ENCODE measurements at regions not wholly inside any gene's neighbourhood (a gene's known extent, or its start where the extent isn't known, plus 50 kb on each side); places are given as distances from the start of the nearest gene placed in this dataset.

DNA sequence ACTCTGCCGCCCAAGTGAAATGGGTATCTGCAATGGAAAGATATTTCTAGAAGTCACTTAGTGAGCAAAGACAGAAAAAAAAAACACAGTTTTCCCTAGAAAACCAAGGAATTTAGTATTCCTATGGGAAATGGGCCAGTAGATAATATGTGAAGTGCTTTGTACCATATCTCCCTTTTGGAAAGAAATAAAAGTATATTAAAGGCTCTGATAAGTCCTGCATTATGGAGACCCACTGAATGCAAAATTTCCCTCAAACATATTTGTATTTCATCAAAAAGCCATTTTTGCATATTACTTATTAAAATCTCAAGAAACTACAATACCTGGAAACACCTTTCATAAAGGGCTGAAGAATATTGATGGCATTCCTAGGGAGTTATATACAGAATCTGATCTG lies 51.6 kb upstream of the DYNLRB2 start:
- H3K4me1 Mint-ChIP-seq (ENCODE audit: low read depth in 2 of 2) = no peaks in the 10 kb centered on the region
- peaks cover 13 to 35% of the 10 kb centered on the region in 2 donors for H3K27me3 Mint-ChIP-seq
- no peaks in the 10 kb centered on the region for H3K9me3 Mint-ChIP-seq
- ATAC-seq (no peak), DNase-seq (ENCODE audit: low spot score) (no peak)
- H3K4me3 Mint-ChIP-seq = no peak overlapping the region
- no peaks in the 10 kb centered on the region for H3K36me3 Mint-ChIP-seq
- H3K27ac Mint-ChIP-seq = no peak overlapping the region

DNA sequence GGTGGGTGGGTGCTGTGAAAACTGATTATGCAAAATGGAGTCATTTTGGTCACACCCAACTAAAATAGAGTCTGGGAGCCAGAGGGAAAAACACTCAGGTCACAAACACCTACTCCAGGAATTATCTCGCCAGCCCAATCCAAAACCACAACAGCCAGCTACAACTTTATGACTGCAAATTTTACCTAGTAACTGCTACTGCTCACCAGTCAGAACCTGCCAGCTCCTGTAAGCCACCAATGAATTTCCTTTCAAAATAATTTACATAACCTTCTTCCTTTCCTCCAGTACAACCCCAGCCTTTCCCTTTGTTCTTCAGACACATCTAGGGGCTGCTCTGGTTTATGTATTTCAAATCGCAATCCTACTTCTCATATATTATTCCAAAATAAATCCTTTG lies 52.6 kb upstream of the DYNLRB2 start:
- H3K27ac Mint-ChIP-seq = no peak overlapping the region
- ATAC-seq (no peak), DNase-seq (ENCODE audit: low spot score) (no peak)
- H3K4me1 Mint-ChIP-seq (ENCODE audit: low read depth in 2 of 2) = no peaks in the 10 kb centered on the region
- peaks cover 15 to 38% of the 10 kb centered on the region in 2 donors for H3K27me3 Mint-ChIP-seq
- H3K4me3 Mint-ChIP-seq = no peak overlapping the region
- no peaks in the 10 kb centered on the region for H3K36me3 Mint-ChIP-seq
- H3K9me3 Mint-ChIP-seq = no peaks in the 10 kb centered on the region

DNA sequence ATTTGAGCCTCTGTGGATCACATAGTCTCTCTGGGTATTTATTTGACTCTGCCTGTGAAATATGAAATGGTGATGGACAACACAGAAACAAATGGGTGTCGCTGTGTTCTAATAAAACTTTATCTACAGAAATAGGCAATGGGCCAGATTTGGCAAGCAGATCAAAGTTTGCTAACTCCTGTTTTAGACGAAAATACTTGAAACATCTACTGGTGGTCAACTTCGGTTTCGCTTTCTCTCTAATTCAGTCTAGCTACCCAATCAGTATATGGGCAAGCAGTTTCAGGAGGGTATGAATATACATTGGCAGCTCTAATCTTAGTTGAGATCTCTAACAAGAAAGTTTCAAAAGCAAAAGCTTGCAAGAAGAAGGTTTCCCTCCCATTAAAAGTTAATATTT lies 60.1 kb upstream of the DYNLRB2 start:
- peaks cover 19 to 25% of the 10 kb centered on the region in 2 donors for H3K27me3 Mint-ChIP-seq
- H3K27ac Mint-ChIP-seq = no peak overlapping the region
- H3K9me3 Mint-ChIP-seq = no peaks in the 10 kb centered on the region
- DNase-seq (ENCODE audit: low spot score) = no peak
- no peaks in the 10 kb centered on the region for H3K4me1 Mint-ChIP-seq (ENCODE audit: low read depth in 2 of 2)
- no peaks in the 10 kb centered on the region for H3K36me3 Mint-ChIP-seq
- ATAC-seq = no peak
- H3K4me3 Mint-ChIP-seq = no peak overlapping the region

DNA sequence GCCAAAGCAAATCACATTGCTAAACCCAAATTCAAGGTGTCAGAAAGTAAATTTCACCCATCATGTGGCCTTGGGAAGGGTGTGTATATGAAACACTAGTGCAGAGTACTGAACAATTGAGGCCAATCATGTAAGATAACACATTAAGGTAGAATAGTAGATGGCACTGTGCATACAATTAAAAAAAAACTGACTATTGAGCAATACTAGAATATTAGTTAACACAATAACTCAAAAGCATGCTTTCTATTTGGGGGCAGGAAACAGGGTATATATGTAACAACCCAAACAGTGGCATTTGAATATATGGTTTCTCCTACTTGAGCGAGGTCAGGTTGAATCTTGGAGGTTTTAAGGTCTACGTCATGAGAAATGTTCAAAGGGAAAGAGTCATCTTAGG lies 63.0 kb upstream of the DYNLRB2 start:
- Mint-ChIP-seq H3K27me3 (peaks cover 9 to 19% of the 10 kb centered on the region in 2 donors), H3K36me3 (no peaks in the 10 kb centered on the region), H3K9me3 (no peaks in the 10 kb centered on the region), H3K4me3 (no peak overlapping the region), H3K4me1 (ENCODE audit: low read depth in 2 of 2) (no peaks in the 10 kb centered on the region), H3K27ac (no peak overlapping the region)
- DNase-seq (ENCODE audit: low spot score) (no peak), ATAC-seq (no peak)

DNA sequence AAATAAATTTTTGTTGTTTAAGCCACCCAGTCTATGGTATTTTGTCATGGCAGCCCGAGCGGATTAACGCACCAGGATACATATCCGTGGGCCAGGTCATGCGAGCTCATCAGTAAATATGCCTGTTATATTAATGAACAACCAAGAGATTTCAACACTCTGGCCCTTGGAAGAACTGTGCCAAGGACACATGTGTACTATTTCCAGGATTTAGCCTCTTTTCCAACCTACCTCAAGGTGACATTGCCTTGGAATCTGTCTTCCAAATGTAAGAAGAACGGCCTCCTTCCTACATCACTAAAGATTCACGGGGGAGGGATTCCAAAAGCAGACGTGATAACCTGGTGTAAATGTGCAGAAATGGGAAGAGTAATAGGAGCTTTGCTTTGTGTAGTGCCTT lies 72.8 kb upstream of the DYNLRB2 start:
- Mint-ChIP-seq H3K27ac (no peak overlapping the region), H3K9me3 (no peaks in the 10 kb centered on the region), H3K27me3 (peaks cover 11 to 52% of the 10 kb centered on the region in 2 donors), H3K4me3 (no peak overlapping the region), H3K4me1 (ENCODE audit: low read depth in 2 of 2) (peaks cover 0 to 4% of the 10 kb centered on the region in 2 donors), H3K36me3 (no peaks in the 10 kb centered on the region)
- DNase-seq (ENCODE audit: low spot score) = no peak
- ATAC-seq = no peak

DNA sequence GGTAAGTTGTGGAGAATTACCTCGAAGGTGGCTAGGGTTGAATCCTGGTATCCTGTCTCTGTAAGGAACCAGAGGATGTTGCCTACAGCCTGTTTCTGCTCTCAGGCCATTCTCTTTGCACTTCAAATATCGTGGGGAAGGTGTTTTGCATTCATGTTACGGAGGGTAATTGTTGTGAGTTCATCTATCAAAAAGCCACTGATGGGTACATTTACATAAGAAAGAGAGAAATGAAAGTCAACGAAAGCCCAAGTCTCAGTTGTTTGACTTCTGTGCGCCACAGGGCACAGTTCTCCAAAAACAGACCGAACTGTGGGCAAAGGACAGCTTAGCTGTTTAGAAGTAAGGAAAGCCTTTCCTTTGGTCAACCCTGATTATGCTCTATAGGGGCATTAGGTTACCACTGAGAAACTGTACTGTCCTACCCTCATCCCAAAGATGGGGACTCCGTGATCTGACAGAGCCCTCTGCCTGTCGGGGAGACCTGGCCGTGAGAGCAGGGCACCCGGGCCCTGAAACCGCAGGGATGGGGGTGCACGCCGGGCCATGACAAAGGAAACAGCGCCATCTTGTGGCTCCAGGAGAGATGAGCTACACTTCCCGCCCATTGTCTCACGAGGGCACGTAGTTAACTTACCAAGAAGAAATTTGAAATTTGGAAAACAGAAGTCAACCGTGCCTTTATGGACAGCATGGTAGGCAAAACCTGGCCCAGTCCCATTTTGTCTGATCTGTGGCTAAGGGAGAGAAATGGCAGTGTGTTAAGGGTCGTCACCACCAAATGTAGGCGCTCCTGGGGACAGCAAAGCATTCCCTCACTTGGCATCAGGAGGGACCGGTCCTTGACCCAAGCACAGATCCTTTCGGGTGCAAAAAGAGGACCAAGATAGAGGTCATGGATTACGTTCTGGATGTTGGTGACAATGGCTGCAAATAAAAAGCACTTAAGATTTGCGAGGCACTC lies 74.5 kb upstream of the DYNLRB2 start:
- Mint-ChIP-seq H3K36me3 (no peaks in the 10 kb centered on the region), H3K27ac (no peak overlapping the region), H3K9me3 (no peaks in the 10 kb centered on the region), H3K27me3 (peaks cover 11 to 56% of the 10 kb centered on the region in 2 donors), H3K4me3 (no peak overlapping the region), H3K4me1 (ENCODE audit: low read depth in 2 of 2) (peaks cover 0 to 4% of the 10 kb centered on the region in 2 donors)
- peak; percentile 44 to 58 for ATAC-seq
- DNase-seq (ENCODE audit: low spot score) = peak; percentile 63

DNA sequence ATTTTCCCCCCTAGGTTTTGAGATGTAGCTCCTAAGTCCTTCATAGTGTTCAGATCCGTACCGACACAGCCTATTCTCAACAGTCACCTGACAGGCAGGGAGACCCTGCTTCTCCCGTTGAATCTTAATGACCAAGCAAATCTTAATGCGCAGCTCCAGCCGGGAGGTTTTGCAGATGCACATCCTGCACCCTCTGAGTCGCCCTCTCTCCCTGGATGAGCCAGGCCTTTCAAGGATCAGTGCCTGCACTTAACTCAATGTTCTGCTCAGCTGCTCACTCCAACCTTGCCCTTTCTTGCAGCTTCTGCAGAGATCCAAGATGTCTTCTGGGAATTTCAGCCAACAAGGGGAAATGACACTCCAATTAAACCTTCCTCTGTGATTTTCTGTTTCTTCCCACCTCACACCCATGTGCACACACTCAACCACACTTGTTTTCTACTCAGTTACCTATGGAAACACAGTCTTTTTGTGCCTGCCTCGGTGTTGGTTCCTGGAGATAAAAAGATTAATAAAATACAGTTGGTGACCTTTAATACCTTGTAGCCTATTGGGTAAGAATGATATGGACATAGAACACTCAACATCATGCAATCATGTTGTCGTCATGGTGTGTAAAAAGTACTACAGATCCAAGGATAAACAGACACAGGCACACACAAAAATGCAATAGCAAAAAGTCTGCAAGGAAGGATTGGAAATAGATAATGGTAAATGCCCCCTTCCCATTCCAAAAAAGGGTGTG lies 76.9 kb upstream of the DYNLRB2 start:
- H3K27ac Mint-ChIP-seq = no peak overlapping the region
- H3K4me3 Mint-ChIP-seq = no peak overlapping the region
- H3K4me1 Mint-ChIP-seq (ENCODE audit: low read depth in 2 of 2) = peaks cover 0 to 4% of the 10 kb centered on the region in 2 donors
- H3K9me3 Mint-ChIP-seq = no peaks in the 10 kb centered on the region
- H3K36me3 Mint-ChIP-seq = no peaks in the 10 kb centered on the region
- no peak for ATAC-seq
- no peak for DNase-seq (ENCODE audit: low spot score)
- peaks cover 15 to 48% of the 10 kb centered on the region in 2 donors for H3K27me3 Mint-ChIP-seq

DNA sequence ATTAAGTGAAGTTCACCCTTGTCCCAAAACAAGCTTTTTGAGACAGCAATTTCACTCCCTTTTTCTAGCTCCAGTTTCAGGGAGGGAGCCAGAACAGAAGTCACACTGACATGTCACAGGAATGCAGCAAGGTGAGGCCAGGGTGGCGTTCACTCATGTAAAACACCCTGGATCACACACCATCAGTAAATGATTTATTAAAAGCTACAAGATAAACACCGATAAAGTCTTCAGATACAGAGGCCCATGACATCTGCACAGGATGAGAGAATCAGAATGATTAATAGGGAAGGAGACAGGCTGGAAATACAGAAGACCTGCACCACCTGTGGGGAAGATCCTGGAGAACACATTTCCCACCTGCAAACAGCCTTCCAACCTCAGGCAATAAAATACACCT lies 77.5 kb upstream of the DYNLRB2 start:
- H3K4me3 Mint-ChIP-seq = no peak overlapping the region
- no peaks in the 10 kb centered on the region for H3K36me3 Mint-ChIP-seq
- H3K4me1 Mint-ChIP-seq (ENCODE audit: low read depth in 2 of 2) = peaks cover 0 to 4% of the 10 kb centered on the region in 2 donors
- no peak overlapping the region for H3K27ac Mint-ChIP-seq
- no peak for ATAC-seq
- no peak for DNase-seq (ENCODE audit: low spot score)
- no peaks in the 10 kb centered on the region for H3K9me3 Mint-ChIP-seq
- H3K27me3 Mint-ChIP-seq = peaks cover 12 to 44% of the 10 kb centered on the region in 2 donors

DNA sequence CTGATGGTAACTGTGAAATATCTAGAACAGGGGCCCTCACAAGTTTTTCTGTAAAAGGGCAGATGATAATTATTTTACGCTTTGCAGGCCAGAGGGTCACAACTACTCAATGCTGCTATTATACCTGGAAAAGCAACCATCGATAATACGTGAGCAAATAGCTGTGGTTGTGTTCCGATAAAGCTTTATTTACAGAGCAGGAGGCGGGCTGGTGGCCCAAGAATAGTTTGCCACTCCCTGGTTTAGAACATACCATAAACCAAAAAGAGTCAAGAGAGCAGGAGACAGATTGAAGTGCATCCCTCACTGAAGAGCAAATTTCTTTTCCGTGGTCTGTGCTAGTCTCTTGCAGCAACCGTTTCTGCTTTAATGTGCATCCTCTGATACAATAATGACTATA lies 77.9 kb upstream of the DYNLRB2 start:
- ATAC-seq (no peak), DNase-seq (ENCODE audit: low spot score) (no peak)
- no peak overlapping the region for H3K4me3 Mint-ChIP-seq
- no peaks in the 10 kb centered on the region for H3K9me3 Mint-ChIP-seq
- peaks cover 0 to 4% of the 10 kb centered on the region in 2 donors for H3K4me1 Mint-ChIP-seq (ENCODE audit: low read depth in 2 of 2)
- H3K27me3 Mint-ChIP-seq = peaks cover 11 to 44% of the 10 kb centered on the region in 2 donors
- H3K27ac Mint-ChIP-seq = no peak overlapping the region
- no peaks in the 10 kb centered on the region for H3K36me3 Mint-ChIP-seq

DNA sequence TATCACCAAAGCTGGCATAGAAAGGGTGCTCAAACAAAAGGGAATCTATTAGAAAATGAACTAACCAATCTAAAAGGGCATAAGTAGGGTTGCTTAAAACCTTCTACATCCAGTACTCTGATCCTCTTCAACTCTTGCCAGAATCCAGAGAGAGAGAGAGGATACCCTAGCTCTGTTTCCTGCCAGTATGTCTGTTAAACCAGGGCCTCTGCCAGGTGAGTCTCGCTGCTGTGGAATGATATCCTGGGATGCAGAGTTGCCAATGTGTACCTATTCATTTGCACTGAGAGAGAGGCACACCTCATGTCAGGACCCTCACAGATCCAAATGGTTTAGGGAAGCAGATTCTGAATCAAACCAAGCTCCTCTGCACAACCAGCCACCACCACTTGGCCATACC lies 79.8 kb upstream of the DYNLRB2 start:
- no peak for DNase-seq (ENCODE audit: low spot score)
- H3K4me1 Mint-ChIP-seq (ENCODE audit: low read depth in 2 of 2) = no peaks in the 10 kb centered on the region

DNA sequence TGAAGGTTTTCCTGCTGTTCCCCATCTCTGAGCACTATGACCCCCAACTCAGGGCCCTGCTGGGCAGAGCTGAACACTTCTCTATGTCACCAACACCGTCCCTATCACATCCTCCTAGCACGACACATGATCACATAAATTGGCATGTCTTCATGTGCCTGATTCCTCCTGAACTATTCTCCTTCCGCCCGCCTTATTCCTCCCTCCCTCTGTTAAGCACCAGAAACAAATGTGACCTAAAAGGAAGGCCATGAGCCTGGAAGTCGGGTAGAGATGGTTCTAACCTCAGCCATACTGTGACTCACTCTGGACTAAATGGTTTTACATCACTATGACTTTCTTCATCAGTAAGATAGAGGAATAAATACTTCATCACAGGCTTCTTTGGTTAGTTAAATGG lies 80.8 kb upstream of the DYNLRB2 start:
- H3K4me3 Mint-ChIP-seq = no peak overlapping the region
- H3K4me1 Mint-ChIP-seq (ENCODE audit: low read depth in 2 of 2) = no peaks in the 10 kb centered on the region
- DNase-seq (ENCODE audit: low spot score) = no peak
- no peak overlapping the region for H3K27ac Mint-ChIP-seq
- H3K27me3 Mint-ChIP-seq = peaks cover 14 to 46% of the 10 kb centered on the region in 2 donors
- no peaks in the 10 kb centered on the region for H3K9me3 Mint-ChIP-seq
- no peaks in the 10 kb centered on the region for H3K36me3 Mint-ChIP-seq
- ATAC-seq = no peak

More for the DNA sequence above, 79.8 kb upstream of the DYNLRB2 start:
- H3K9me3 Mint-ChIP-seq = no peaks in the 10 kb centered on the region
- no peak for ATAC-seq
- H3K27ac Mint-ChIP-seq = no peak overlapping the region
- no peak overlapping the region for H3K4me3 Mint-ChIP-seq
- no peaks in the 10 kb centered on the region for H3K36me3 Mint-ChIP-seq
- H3K27me3 Mint-ChIP-seq = peaks cover 14 to 49% of the 10 kb centered on the region in 2 donors

DNA sequence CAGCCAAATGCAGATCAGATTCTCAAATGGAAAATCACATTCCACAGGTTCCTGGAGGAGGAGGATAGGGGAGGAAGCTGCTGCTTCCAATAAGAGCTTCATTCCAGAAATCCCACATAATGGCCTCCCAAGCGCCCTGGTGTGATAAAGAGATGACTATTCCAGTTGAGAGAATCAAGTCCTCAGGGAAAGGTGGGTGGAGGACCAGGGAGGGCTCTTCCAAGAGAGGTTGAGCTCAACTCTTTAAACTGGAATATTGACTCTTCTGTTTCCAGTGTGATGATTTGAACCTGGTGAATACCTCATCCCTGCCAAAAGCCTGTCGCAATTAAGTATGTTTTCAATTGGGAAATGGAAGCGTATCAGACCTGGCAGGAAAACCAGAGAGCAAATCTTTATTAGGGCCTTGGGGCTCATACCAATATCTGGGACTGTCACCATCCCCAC lies 81.4 kb upstream of the DYNLRB2 start:
- H3K4me1 Mint-ChIP-seq (ENCODE audit: low read depth in 2 of 2) = no peaks in the 10 kb centered on the region
- no peaks in the 10 kb centered on the region for H3K9me3 Mint-ChIP-seq
- peaks cover 12 to 44% of the 10 kb centered on the region in 2 donors for H3K27me3 Mint-ChIP-seq
- no peaks in the 10 kb centered on the region for H3K36me3 Mint-ChIP-seq
- ATAC-seq (no peak), DNase-seq (ENCODE audit: low spot score) (no peak)
- H3K4me3 Mint-ChIP-seq = no peak overlapping the region
- no peak overlapping the region for H3K27ac Mint-ChIP-seq

DNA sequence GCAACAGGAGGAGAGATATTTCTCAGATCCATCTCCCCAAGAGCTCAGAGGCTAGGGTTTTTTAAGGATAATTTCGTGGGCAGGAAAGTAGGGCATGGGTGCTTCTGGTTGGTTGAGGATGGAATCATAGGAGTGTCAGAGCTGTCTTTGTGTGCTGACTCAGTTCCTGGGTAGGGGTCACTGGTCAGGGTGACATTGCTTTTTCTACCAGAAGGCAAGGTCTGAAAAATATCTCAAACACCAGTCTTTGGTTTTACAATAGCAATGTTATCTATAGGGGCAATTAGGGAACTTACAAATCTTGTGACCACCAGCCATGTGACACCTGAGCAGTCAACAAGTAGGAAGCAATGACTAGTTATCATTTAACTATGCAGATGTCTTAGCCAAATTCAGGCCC lies 82.9 kb upstream of the DYNLRB2 start:
- H3K27ac Mint-ChIP-seq = no peak overlapping the region

DNA sequence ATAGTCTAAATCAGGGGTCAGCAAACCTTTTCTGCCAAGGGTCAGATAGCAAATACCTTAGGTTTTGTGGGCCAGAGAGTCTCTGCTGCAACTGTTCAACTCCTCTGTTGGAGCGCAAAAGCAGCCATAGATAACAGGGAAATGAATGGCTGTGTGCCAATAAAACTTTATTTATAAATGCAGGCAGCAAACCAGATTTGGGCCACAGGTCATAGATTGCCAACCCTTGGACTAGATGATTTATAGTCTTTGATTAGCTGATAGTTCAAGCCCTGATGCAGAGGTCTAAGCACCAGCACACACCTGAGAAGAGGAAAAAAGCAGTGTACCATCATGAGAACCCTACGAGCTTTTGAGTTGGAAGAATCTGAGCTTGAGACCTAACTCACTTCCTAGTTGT lies 86.0 kb upstream of the DYNLRB2 start:
- Mint-ChIP-seq H3K4me1 (ENCODE audit: low read depth in 2 of 2) (no peaks in the 10 kb centered on the region), H3K27ac (no peak overlapping the region), H3K4me3 (no peak overlapping the region), H3K9me3 (no peaks in the 10 kb centered on the region), H3K27me3 (peaks cover 6 to 25% of the 10 kb centered on the region in 2 donors), H3K36me3 (no peaks in the 10 kb centered on the region)
- no peak for DNase-seq (ENCODE audit: low spot score)
- ATAC-seq = no peak

More for the DNA sequence above, 82.9 kb upstream of the DYNLRB2 start:
- DNase-seq (ENCODE audit: low spot score) (no peak), ATAC-seq (no peak)
- Mint-ChIP-seq H3K4me3 (no peak overlapping the region), H3K9me3 (no peaks in the 10 kb centered on the region), H3K4me1 (ENCODE audit: low read depth in 2 of 2) (no peaks in the 10 kb centered on the region), H3K36me3 (no peaks in the 10 kb centered on the region), H3K27me3 (peaks cover 12 to 31% of the 10 kb centered on the region in 2 donors)

All from natural killer cell treated with Interleukin-12 subunit alpha and Interleukin-12 subunit beta and Interleukin-15 and Interleukin-18, amount 100 ng/mL, for 72 hours (primary cell).